Right renal cortex interstitium (tissue), 3 donors: ENCODE measurements at regions not wholly inside any gene's neighbourhood (a gene's known extent, or its start where the extent isn't known, plus 50 kb on each side); places are given as distances from the start of the nearest gene placed in this dataset.
"Not testable (repeated sequence)": the region's sequence is repeated elsewhere in the genome, so short reads cannot be mapped to it uniquely, and the experiment has no call there.

Experiments
- DNase-seq, 3 donors: peaks; one replicate each; pipeline ENCODE4 v3.0.0-alpha.2; 2013; ENCODE audit warnings: low read depth in 3 of 3, low spot score in 2 of 3

GRCh38 chr10:85098835-85099521, 770.6 kb downstream of the CCSER2 start:
- DNase-seq = no peak

- DNase-seq = no peak
These were observed 772.1 kb downstream of the CCSER2 start for GRCh38 chr10:85100495-85100894.

GRCh38 chr10:85105614-85106255, 777.3 kb downstream of the CCSER2 start:
- DNase-seq = no peak

GRCh38 chr10:85111271-85111670, 782.9 kb downstream of the CCSER2 start:
- DNase-seq = no peak

GRCh38 chr10:85124603-85125051, 796.2 kb downstream of the CCSER2 start:
- DNase-seq = no peak

GRCh38 chr10:85137253-85137652, 808.9 kb downstream of the CCSER2 start:
- DNase-seq = no peak

- DNase-seq = no peak
These were observed 809.7 kb downstream of the CCSER2 start for GRCh38 chr10:85138046-85138445.

- DNase-seq = no peak
These were observed 810.7 kb downstream of the CCSER2 start for GRCh38 chr10:85139124-85139523.

GRCh38 chr10:85141520-85141919, 813.1 kb downstream of the CCSER2 start:
- not testable (repeated sequence) for DNase-seq

GRCh38 chr10:85145966-85146365, 817.6 kb downstream of the CCSER2 start:
- DNase-seq = no peak

GRCh38 chr10:85147346-85148250, 819.2 kb downstream of the CCSER2 start:
- no peak for DNase-seq

- DNase-seq = no peak
These were observed 820.6 kb downstream of the CCSER2 start for GRCh38 chr10:85148693-85149640.

- no peak for DNase-seq
These were observed 821.4 kb downstream of the CCSER2 start for GRCh38 chr10:85149766-85150165.

GRCh38 chr10:85151506-85151905, 823.1 kb downstream of the CCSER2 start:
- DNase-seq = no peak

- no peak for DNase-seq
These were observed 824.1 kb downstream of the CCSER2 start for GRCh38 chr10:85152496-85152895.

- no peak for DNase-seq
These were observed 824.5 kb downstream of the CCSER2 start for GRCh38 chr10:85152911-85153310.

- DNase-seq = no peak
These were observed 828.8 kb downstream of the CCSER2 start for GRCh38 chr10:85157206-85157605.

- DNase-seq = no peak
These were observed 839.9 kb downstream of the CCSER2 start for GRCh38 chr10:85168243-85168642.

- DNase-seq = no peak
These were observed 841.6 kb downstream of the CCSER2 start for GRCh38 chr10:85170026-85170425.

- DNase-seq = no peak
These were observed 847.2 kb downstream of the CCSER2 start for GRCh38 chr10:85175635-85176034.
